ENCODE measurements at regions not wholly inside any gene's neighbourhood (a gene's known extent, or its start where the extent isn't known, plus 50 kb on each side); places are given as distances from the start of the nearest gene placed in this dataset.

GRCh38 chr2:150259746-150260145, 227.7 kb downstream of the RND3 start:
- TF ChIP-seq EZH2 (IDR thresholded peaks at IDR 0.05; ENCODE audit: insufficient read depth, poor library complexity, severe bottlenecking), result no peak
- TF ChIP-seq EZH2phosphoT487 (IDR thresholded peaks at IDR 0.05; ENCODE audit: insufficient read depth, low read depth), result no peak
